Endodermal cell (in vitro differentiated cells): ENCODE measurements at regions not wholly inside any gene's neighbourhood (a gene's known extent, or its start where the extent isn't known, plus 50 kb on each side); places are given as distances from the start of the nearest gene placed in this dataset.

ENCODE experiments used
- DNase-seq: peaks from one replicate; pipeline ENCODE4 v3.0.0-alpha.2; 2017
- H3K27ac ChIP-seq: 2 replicates; pipeline ENCODE4 v1.5.1; 2013; ENCODE audit warnings: mild to moderate bottlenecking, low read depth, low read length, moderate library complexity
- H3K27me3 ChIP-seq: 2 replicates; pipeline ENCODE4 v1.6.1; 2013; ENCODE audit warnings: mild to moderate bottlenecking, low read length, moderate library complexity; ENCODE audit not compliant: insufficient read depth, control insufficient read depth, poor library complexity, severe bottlenecking
- H3K36me3 ChIP-seq: 2 replicates; pipeline ENCODE4 v1.7.0; 2013; ENCODE audit warnings: mild to moderate bottlenecking, low read length, moderate library complexity; ENCODE audit not compliant: control insufficient read depth, insufficient read depth
- H3K4me1 ChIP-seq: one replicate; pipeline ENCODE4 v1.7.0; 2013; ENCODE audit warnings: low read length; ENCODE audit not compliant: control insufficient read depth, insufficient read depth
- H3K4me3 ChIP-seq: 2 replicates; pipeline ENCODE4 v1.5.1; 2013; ENCODE audit warnings: mild to moderate bottlenecking, low read length, moderate library complexity
- H3K9ac ChIP-seq: 2 replicates; pipeline ENCODE4 v1.6.1; 2013; ENCODE audit warnings: mild to moderate bottlenecking, low read length, moderate library complexity; ENCODE audit not compliant: poor library complexity, severe bottlenecking; ENCODE audit errors: extremely low read depth
- H3K9me3 ChIP-seq: 2 replicates; pipeline ENCODE4 v1.6.1; 2013; ENCODE audit warnings: mild to moderate bottlenecking, low read length, moderate library complexity; ENCODE audit not compliant: control insufficient read depth
- H3K27ac Mint-ChIP-seq: 2 replicates; pipeline ENCODE4 v1.8.0; 2020; ENCODE audit warnings: mixed read lengths
- H3K27me3 Mint-ChIP-seq: 2 replicates; pipeline ENCODE4 v1.8.0; 2021; ENCODE audit warnings: mild to moderate bottlenecking, mixed read lengths; ENCODE audit not compliant: insufficient read depth
- H3K36me3 Mint-ChIP-seq: 2 replicates; pipeline ENCODE4 v1.8.0; 2020; ENCODE audit warnings: low read depth, mixed read lengths
- H3K4me1 Mint-ChIP-seq: 2 replicates; pipeline ENCODE4 v1.8.0; 2020; ENCODE audit warnings: mixed read lengths
- H3K4me3 Mint-ChIP-seq: 2 replicates; pipeline ENCODE4 v1.8.0; 2020; ENCODE audit warnings: mild to moderate bottlenecking, moderate library complexity, mixed read lengths
- H3K9me3 Mint-ChIP-seq: 2 replicates; pipeline ENCODE4 v1.8.0; 2020; ENCODE audit warnings: mild to moderate bottlenecking, mixed read lengths
- CTCF ChIP-seq: fragments of 200-600 bp; sonication (generic); conservative IDR thresholded peaks from 2 replicates; pipeline ENCODE4 v1.5.0; 2021; ENCODE audit warnings: antibody characterized with exemption, mild to moderate bottlenecking
- WGBS, 2 experiments: methylation state at CpG; one replicate each; pipeline versions ENCODE4 v1.1.5 to v1.1.7; 2013; ENCODE audit warnings: missing lambda C conversion rate in 2 of 2, mixed read lengths in 1 of 2; ENCODE audit not compliant: insufficient coverage in 1 of 2, insufficient read length in 1 of 2; 5-methylcytosine and 5-hydroxymethylcytosine counted together

- H3K9me3 Mint-ChIP-seq: peaks cover 3% of the 10 kb centered on the region
- H3K27ac Mint-ChIP-seq: no peak overlapping the region
- Histone ChIP-seq H3K4me3 (no peak overlapping the region), H3K9ac (no peak overlapping the region), H3K9me3 (no peaks in the 10 kb centered on the region), H3K27me3 (no peaks in the 10 kb centered on the region), H3K4me1 (no peaks in the 10 kb centered on the region), H3K36me3 (no peaks in the 10 kb centered on the region), H3K27ac (peak overlapping the region; percentile 41)
- 64 to 79% methylated on average over 2 of the region's 2 CpGs for WGBS, 2 experiments
- DNase-seq: no peak
- no peak overlapping the region for H3K4me3 Mint-ChIP-seq
- H3K27me3 Mint-ChIP-seq: no peaks in the 10 kb centered on the region
- H3K4me1 Mint-ChIP-seq: no peaks in the 10 kb centered on the region
- peak; percentile 23 for TF ChIP-seq CTCF
- H3K36me3 Mint-ChIP-seq: no peaks in the 10 kb centered on the region
These were observed 668.7 kb downstream of the SLC4A3 start for GRCh38 chr2:220296174-220296573.

- no peaks in the 10 kb centered on the region for H3K36me3 ChIP-seq
- Mint-ChIP-seq H3K36me3 (no peaks in the 10 kb centered on the region), H3K27me3 (no peaks in the 10 kb centered on the region), H3K27ac (no peak overlapping the region), H3K4me3 (no peak overlapping the region), H3K4me1 (no peaks in the 10 kb centered on the region), H3K9me3 (peaks cover 3% of the 10 kb centered on the region)
- no peaks in the 10 kb centered on the region for H3K9me3 ChIP-seq
- no peak for DNase-seq
- H3K4me3 ChIP-seq: no peak overlapping the region
- H3K4me1 ChIP-seq: no peaks in the 10 kb centered on the region
- TF ChIP-seq CTCF: no peak
- 91% methylated on average over 2 of the region's 2 CpGs; no CpG with 5 or more reads in 1 of the 2 experiments for WGBS, 2 experiments
- no peak overlapping the region for H3K27ac ChIP-seq
- no peaks in the 10 kb centered on the region for H3K27me3 ChIP-seq
- H3K9ac ChIP-seq: no peak overlapping the region
These were observed 669.7 kb downstream of the SLC4A3 start for GRCh38 chr2:220297093-220297492.

GRCh38 chr2:220300806-220301205 is 673.4 kb downstream of the SLC4A3 start:
- Histone ChIP-seq H3K27me3 (no peaks in the 10 kb centered on the region), H3K4me1 (no peaks in the 10 kb centered on the region), H3K4me3 (no peak overlapping the region), H3K27ac (no peak overlapping the region), H3K9ac (no peak overlapping the region), H3K9me3 (no peaks in the 10 kb centered on the region), H3K36me3 (no peaks in the 10 kb centered on the region)
- no peaks in the 10 kb centered on the region for H3K9me3 Mint-ChIP-seq
- no peak overlapping the region for H3K4me3 Mint-ChIP-seq
- H3K36me3 Mint-ChIP-seq: no peaks in the 10 kb centered on the region
- H3K27me3 Mint-ChIP-seq: no peaks in the 10 kb centered on the region
- H3K4me1 Mint-ChIP-seq: peaks cover 9% of the 10 kb centered on the region
- no peak overlapping the region for H3K27ac Mint-ChIP-seq
- no peak for DNase-seq
- TF ChIP-seq CTCF: no peak
- WGBS, 2 experiments: 94% methylated on average over 3 of the region's 3 CpGs; no CpG with 5 or more reads in 1 of the 2 experiments
